Liver (tissue), 8 donors: ENCODE measurements at regions not wholly inside any gene's neighbourhood (a gene's known extent, or its start where the extent isn't known, plus 50 kb on each side); places are given as distances from the start of the nearest gene placed in this dataset.

Experiments used
- DNase-seq: peaks from one replicate; pipeline ENCODE4 v3.0.0-alpha.2; 2017; ENCODE audit warnings: low spot score
- H3K27ac ChIP-seq, 2 donors: one replicate each; pipeline ENCODE4 v1.7.0; 2013; ENCODE audit warnings: inconsistent platforms in 2 of 2, low read length in 2 of 2, control low read depth in 1 of 2, low read depth in 1 of 2, mild to moderate bottlenecking in 1 of 2
- H3K27me3 ChIP-seq, 4 donors: one replicate each; pipeline versions ENCODE4 v1.6.1 to v1.7.0; 2013; ENCODE audit warnings: low read length in 3 of 4, inconsistent platforms in 1 of 4, mild to moderate bottlenecking in 1 of 4, moderate library complexity in 1 of 4; ENCODE audit not compliant: control insufficient read depth in 4 of 4, insufficient read depth in 4 of 4
- H3K36me3 ChIP-seq, 4 donors: one replicate each; pipeline versions ENCODE4 v1.6.1 to v1.7.0; 2013; ENCODE audit warnings: low read length in 3 of 4, mild to moderate bottlenecking in 3 of 4, low read depth in 1 of 4, moderate library complexity in 1 of 4; ENCODE audit not compliant: control insufficient read depth in 4 of 4, insufficient read depth in 3 of 4
- H3K4me1 ChIP-seq, 4 donors: one replicate each; pipeline versions ENCODE4 v1.6.1 to v1.7.0; 2013; ENCODE audit warnings: low read length in 3 of 4, mild to moderate bottlenecking in 3 of 4, moderate library complexity in 1 of 4; ENCODE audit not compliant: control insufficient read depth in 4 of 4, insufficient read depth in 4 of 4
- H3K4me3 ChIP-seq, 3 donors: one replicate each; pipeline versions ENCODE4 v1.6.1 to v1.7.0; 2013; ENCODE audit warnings: low read length in 3 of 3, control low read depth in 1 of 3, low read depth in 1 of 3, mild to moderate bottlenecking in 1 of 3
- H3K9ac ChIP-seq, 2 donors: one replicate each; pipeline ENCODE4 v1.7.0; 2013; ENCODE audit warnings: low read length in 2 of 2, mild to moderate bottlenecking in 2 of 2, moderate library complexity in 2 of 2, control low read depth in 1 of 2, low read depth in 1 of 2
- H3K9me3 ChIP-seq, 4 donors: one replicate each; pipeline versions ENCODE4 v1.6.1 to v1.7.0; 2013; ENCODE audit warnings: low read length in 3 of 4; ENCODE audit not compliant: control insufficient read depth in 4 of 4
- CTCF ChIP-seq: fragments of 150-350 bp; IDR thresholded peaks from 2 replicates; pipeline ENCODE4 v1.5.1; 2017; ENCODE audit warnings: improper control_type of control experiment, low read depth, low read length; ENCODE audit not compliant: missing input control
- EGR1 ChIP-seq, 2 donors: IDR thresholded peaks; 2 replicates each; pipeline ENCODE4 v1.6.1; 2016 to 2018; ENCODE audit warnings: antibody characterized with exemption in 2 of 2, low read depth in 2 of 2
- GABPA ChIP-seq, 2 donors: IDR thresholded peaks in 1 of 2; conservative IDR thresholded peaks in 1 of 2; 2 replicates each; pipeline ENCODE4 v1.6.1; 2016; ENCODE audit warnings: antibody characterized with exemption in 2 of 2, mild to moderate bottlenecking in 1 of 2, moderate library complexity in 1 of 2
- HNF4G ChIP-seq: IDR thresholded peaks from 2 replicates; pipeline ENCODE4 v1.6.1; 2016; ENCODE audit warnings: antibody characterized with exemption
- RAD21 ChIP-seq, 2 donors: IDR thresholded peaks; 2 replicates each; pipeline ENCODE4 v1.6.1; 2016; ENCODE audit warnings: antibody characterized with exemption in 2 of 2, mild to moderate bottlenecking in 2 of 2
- REST ChIP-seq: IDR thresholded peaks from 2 replicates; pipeline ENCODE4 v1.6.1; 2016; ENCODE audit warnings: antibody characterized with exemption, mild to moderate bottlenecking
- RXRA ChIP-seq, 2 donors: IDR thresholded peaks; 2 replicates each; pipeline ENCODE4 v1.6.1; 2017 to 2018; ENCODE audit warnings: antibody characterized with exemption in 2 of 2, mild to moderate bottlenecking in 1 of 2
- SP1 ChIP-seq: IDR thresholded peaks from 2 replicates; pipeline ENCODE4 v1.6.1; 2018; ENCODE audit warnings: antibody characterized with exemption, mild to moderate bottlenecking
- TAF1 ChIP-seq: conservative IDR thresholded peaks from 2 replicates; pipeline ENCODE4 v1.6.1; 2016; ENCODE audit warnings: antibody characterized with exemption, mild to moderate bottlenecking
- YY1 ChIP-seq: IDR thresholded peaks from 2 replicates; pipeline ENCODE4 v1.6.1; 2016; ENCODE audit warnings: antibody characterized with exemption, mild to moderate bottlenecking
- ZBTB33 ChIP-seq: IDR thresholded peaks from 2 replicates; pipeline ENCODE4 v1.6.1; 2016; ENCODE audit warnings: antibody characterized with exemption
- WGBS: extraction: QIAGEN DNeasy Blood & Tissue Kit; methylation state at CpG from one replicate; pipeline ENCODE4 v1.1.7; 2013; 5-methylcytosine and 5-hydroxymethylcytosine counted together
- donor health status: healthy.
- donor health status: healthy.
- donor health status: healthy.
- donor health status: healthy.
- donor health status: healthy.

GRCh38 chr2:217475791-217476190, 527.0 kb downstream of the TNS1 start:
- WGBS, result 94% methylated on average over 4 of the region's 4 CpGs
- Histone ChIP-seq H3K27ac (no peak overlapping the region), H3K36me3 (no peaks in the 10 kb centered on the region), H3K4me1 (no peaks in the 10 kb centered on the region), H3K9me3 (no peaks in the 10 kb centered on the region), H3K27me3 (no peaks in the 10 kb centered on the region), H3K9ac (no peak overlapping the region), H3K4me3 (no peak overlapping the region)
- no peak for DNase-seq
- no peak for TF ChIP-seq CTCF
- no peak for TF ChIP-seq REST
- no peak for TF ChIP-seq GABPA (IDR thresholded peaks at IDR 0.05 in 1 of 2, conservative IDR thresholded peaks at IDR 0.05 in 1 of 2)
- no peak for TF ChIP-seq EGR1 (IDR thresholded peaks at IDR 0.05; ENCODE audit: low read depth in 2 of 2)
- no peak for TF ChIP-seq RXRA (IDR thresholded peaks at IDR 0.05)
- no peak for TF ChIP-seq TAF1
- no peak for TF ChIP-seq ZBTB33

GRCh38 chr2:217475101-217475500, 527.7 kb downstream of the TNS1 start:
- Histone ChIP-seq H3K9me3 (no peaks in the 10 kb centered on the region), H3K27ac (no peak overlapping the region), H3K4me3 (no peak overlapping the region), H3K9ac (no peak overlapping the region), H3K4me1 (no peaks in the 10 kb centered on the region), H3K27me3 (no peaks in the 10 kb centered on the region), H3K36me3 (no peaks in the 10 kb centered on the region)
- TF ChIP-seq SP1, result no peak
- 91% methylated on average over 2 of the region's 2 CpGs for WGBS
- DNase-seq, result no peak

- Histone ChIP-seq H3K36me3 (no peaks in the 10 kb centered on the region), H3K27me3 (no peaks in the 10 kb centered on the region), H3K4me1 (no peaks in the 10 kb centered on the region), H3K9ac (no peak overlapping the region), H3K27ac (no peak overlapping the region), H3K9me3 (no peaks in the 10 kb centered on the region), H3K4me3 (no peak overlapping the region)
- no peak for TF ChIP-seq ZBTB33
- TF ChIP-seq HNF4G, result no peak
- TF ChIP-seq EGR1 (IDR thresholded peaks at IDR 0.05; ENCODE audit: low read depth in 2 of 2), result no peak
- no peak for TF ChIP-seq SP1
- TF ChIP-seq RAD21 (IDR thresholded peaks at IDR 0.05), result no peak
- TF ChIP-seq YY1, result no peak
- WGBS, result 97% methylated on average over 1 of the region's 1 CpG
- no peak for DNase-seq
These were observed 531.5 kb downstream of the TNS1 start for GRCh38 chr2:217471319-217471718.
